Astrocyte of the cerebellum (primary cell): ENCODE measurements at regions not wholly inside any gene's neighbourhood (a gene's known extent, or its start where the extent isn't known, plus 50 kb on each side); places are given as distances from the start of the nearest gene placed in this dataset.

Experiments
- DNase-seq: peaks from one replicate; pipeline ENCODE4 v3.0.0-alpha.2; 2011; ENCODE audit warnings: low read depth
- H3K4me3 ChIP-seq: 2 replicates; pipeline ENCODE4 v1.5.1; 2011; ENCODE audit warnings: mild to moderate bottlenecking, low read depth, low read length, moderate library complexity
- CTCF ChIP-seq: IDR thresholded peaks from 2 replicates; pipeline ENCODE4 v1.5.1; 2012; ENCODE audit warnings: low read length, low read depth, moderate library complexity, mild to moderate bottlenecking; ENCODE audit errors: missing control alignments
- in situ Hi-C: cut with HindIII; loops from 2 replicates; pipeline ENCODE4 v1.10.0; 2017; ENCODE audit warnings: low sequenced_read_pairs

- DNase-seq = no peak
- H3K4me3 ChIP-seq = no peak overlapping the region
- in situ Hi-C loops = loop anchor here (5.0 to 25.0 kb wide), 2 partner anchors 163 to 268 kb away; no protein-coding TSS in a partner anchor
- TF ChIP-seq CTCF = no peak
Measured at GRCh38 chr14:101500681-101501080, 60.6 kb upstream of the DIO3 start.

- TF ChIP-seq CTCF = no peak
- in situ Hi-C loops = loop anchor here (5.0 to 25.0 kb wide), 2 partner anchors 164 to 269 kb away; no protein-coding TSS in a partner anchor
- DNase-seq = no peak
- no peak overlapping the region for H3K4me3 ChIP-seq
Measured at GRCh38 chr14:101501341-101501740, 60.0 kb upstream of the DIO3 start.

- in situ Hi-C loops = loop anchor here (5.0 to 25.0 kb wide), 2 partner anchors 165 to 270 kb away; no protein-coding TSS in a partner anchor
- DNase-seq = no peak
- TF ChIP-seq CTCF = no peak
- no peak overlapping the region for H3K4me3 ChIP-seq
Measured at GRCh38 chr14:101501858-101502615, 59.3 kb upstream of the DIO3 start.

- in situ Hi-C loops = loop anchor here (5.0 to 25.0 kb wide), 2 partner anchors 166 to 271 kb away; no protein-coding TSS in a partner anchor
- no peak for TF ChIP-seq CTCF
- DNase-seq = no peak
- H3K4me3 ChIP-seq = no peak overlapping the region
Measured at GRCh38 chr14:101502761-101503392, 58.4 kb upstream of the DIO3 start.

GRCh38 chr14:101503431-101504095 lies 57.7 kb upstream of the DIO3 start:
- in situ Hi-C loops = loop anchor here (5.0 to 25.0 kb wide), 2 partner anchors 166 to 271 kb away; no protein-coding TSS in a partner anchor
- no peak overlapping the region for H3K4me3 ChIP-seq
- DNase-seq = no peak
- no peak for TF ChIP-seq CTCF
